Osteoblast (primary cell): ENCODE measurements at regions not wholly inside any gene's neighbourhood (a gene's known extent, or its start where the extent isn't known, plus 50 kb on each side); places are given as distances from the start of the nearest gene placed in this dataset.
A peak's percentile ranks its signal among the peaks of the same experiment; 100 is the strongest.

Experiments
- DNase-seq: peaks from one replicate; pipeline ENCODE4 v3.0.0; 2011; ENCODE audit warnings: low spot score, mixed read lengths; ENCODE audit not compliant: insufficient read length; ENCODE audit errors: missing footprints
- H2AFZ ChIP-seq: 2 replicates; pipeline ENCODE4 v1.6.0; 2011; ENCODE audit warnings: mild to moderate bottlenecking, low read length
- H3K27ac ChIP-seq: 2 replicates; pipeline ENCODE4 v1.5.1; 2011; ENCODE audit warnings: mild to moderate bottlenecking, low read depth, low read length, moderate library complexity
- H3K27me3 ChIP-seq: 2 replicates; pipeline ENCODE4 v1.6.0; 2012; ENCODE audit warnings: mild to moderate bottlenecking, control low read depth, inconsistent platforms, low read length, moderate library complexity; ENCODE audit not compliant: insufficient read depth
- H3K36me3 ChIP-seq: 2 replicates; pipeline ENCODE4 v1.5.1; 2011; ENCODE audit warnings: mild to moderate bottlenecking, low read length, control low read depth, moderate library complexity; ENCODE audit not compliant: insufficient read depth
- H3K4me1 ChIP-seq: 2 replicates; pipeline ENCODE4 v1.5.1; 2011; ENCODE audit warnings: mild to moderate bottlenecking, low read length, control low read depth, moderate library complexity; ENCODE audit not compliant: insufficient read depth
- H3K4me2 ChIP-seq: 2 replicates; pipeline ENCODE4 v1.6.0; 2011; ENCODE audit warnings: mild to moderate bottlenecking, low read length; ENCODE audit not compliant: insufficient read depth
- H3K4me3 ChIP-seq: fragments of 200-600 bp; sonication (generic); 3 replicates; pipeline ENCODE4 v1.5.1; 2012; ENCODE audit warnings: mild to moderate bottlenecking, low read length, inconsistent platforms; ENCODE audit not compliant: insufficient read depth
- H3K79me2 ChIP-seq: 2 replicates; pipeline ENCODE4 v1.6.0; 2012; ENCODE audit warnings: mild to moderate bottlenecking, low read length, control low read depth, inconsistent platforms; ENCODE audit not compliant: insufficient read depth
- H3K9me3 ChIP-seq: 2 replicates; pipeline ENCODE4 v1.5.1; 2011; ENCODE audit warnings: low read depth, low read length, control low read depth
- H4K20me1 ChIP-seq: 2 replicates; pipeline ENCODE4 v1.6.0; 2012; ENCODE audit warnings: mild to moderate bottlenecking, low read length, control low read depth; ENCODE audit not compliant: insufficient read depth
- TF ChIP-seq, protein P1 (sequence below): IDR thresholded peaks from 2 replicates; pipeline ENCODE4 v1.5.1; 2011; ENCODE audit warnings: mild to moderate bottlenecking, low read depth, low read length, moderate library complexity; ENCODE audit errors: extremely low read depth

DNA sequence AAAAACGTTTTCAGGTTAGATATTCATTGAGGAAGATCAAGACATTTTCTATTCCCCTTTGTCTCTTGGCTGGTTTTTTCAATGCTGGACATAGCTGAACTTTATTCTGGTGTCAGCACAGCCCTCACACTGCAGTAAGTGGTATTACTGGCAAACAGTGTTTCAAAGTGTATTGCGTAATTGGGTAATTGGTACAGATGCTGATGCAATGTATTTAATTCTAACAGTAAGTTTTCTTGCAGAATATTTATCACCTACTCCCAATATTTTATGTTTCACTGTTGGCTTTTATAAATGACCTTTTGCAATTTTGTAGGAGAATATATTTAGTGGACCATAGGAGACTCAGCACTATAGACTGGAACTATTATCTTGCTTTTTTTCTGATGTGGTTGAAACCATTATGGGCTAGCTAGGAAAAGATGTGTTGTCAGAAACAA lies 287.6 kb upstream of the SOX4 start:
- DNase-seq, result no peak
- Histone ChIP-seq H2AFZ (no peak overlapping the region), H3K9me3 (no peaks in the 10 kb centered on the region), H3K79me2 (no peaks in the 10 kb centered on the region), H3K36me3 (no peaks in the 10 kb centered on the region), H3K4me2 (no peak overlapping the region), H3K4me1 (no peaks in the 10 kb centered on the region), H3K27me3 (peaks cover 6% of the 10 kb centered on the region), H4K20me1 (no peaks in the 10 kb centered on the region), H3K27ac (no peak overlapping the region), H3K4me3 (no peak overlapping the region)
- TF ChIP-seq, protein P1, sequence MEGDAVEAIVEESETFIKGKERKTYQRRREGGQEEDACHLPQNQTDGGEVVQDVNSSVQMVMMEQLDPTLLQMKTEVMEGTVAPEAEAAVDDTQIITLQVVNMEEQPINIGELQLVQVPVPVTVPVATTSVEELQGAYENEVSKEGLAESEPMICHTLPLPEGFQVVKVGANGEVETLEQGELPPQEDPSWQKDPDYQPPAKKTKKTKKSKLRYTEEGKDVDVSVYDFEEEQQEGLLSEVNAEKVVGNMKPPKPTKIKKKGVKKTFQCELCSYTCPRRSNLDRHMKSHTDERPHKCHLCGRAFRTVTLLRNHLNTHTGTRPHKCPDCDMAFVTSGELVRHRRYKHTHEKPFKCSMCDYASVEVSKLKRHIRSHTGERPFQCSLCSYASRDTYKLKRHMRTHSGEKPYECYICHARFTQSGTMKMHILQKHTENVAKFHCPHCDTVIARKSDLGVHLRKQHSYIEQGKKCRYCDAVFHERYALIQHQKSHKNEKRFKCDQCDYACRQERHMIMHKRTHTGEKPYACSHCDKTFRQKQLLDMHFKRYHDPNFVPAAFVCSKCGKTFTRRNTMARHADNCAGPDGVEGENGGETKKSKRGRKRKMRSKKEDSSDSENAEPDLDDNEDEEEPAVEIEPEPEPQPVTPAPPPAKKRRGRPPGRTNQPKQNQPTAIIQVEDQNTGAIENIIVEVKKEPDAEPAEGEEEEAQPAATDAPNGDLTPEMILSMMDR, result peak; percentile 27

DNA sequence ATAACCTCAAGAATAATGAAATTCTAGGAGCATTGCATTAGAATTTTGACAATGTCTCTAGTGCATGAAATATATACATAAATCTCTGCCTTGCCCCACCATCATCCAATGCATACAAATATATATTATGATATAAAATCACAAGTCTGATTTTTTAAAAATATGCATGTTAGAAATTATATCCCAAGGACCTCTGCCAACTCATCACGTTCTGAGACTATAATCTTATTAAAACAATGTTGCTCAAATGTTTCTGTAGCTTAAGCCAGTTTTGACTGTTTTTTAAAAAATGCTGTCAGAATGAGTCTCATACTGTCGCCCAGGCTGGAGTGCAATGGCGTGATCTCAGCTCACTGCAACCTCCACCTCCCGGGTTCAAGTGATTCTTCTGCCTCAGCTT lies 287.0 kb upstream of the SOX4 start:
- Histone ChIP-seq H3K36me3 (no peaks in the 10 kb centered on the region), H3K27ac (no peak overlapping the region), H4K20me1 (no peaks in the 10 kb centered on the region), H3K4me1 (no peaks in the 10 kb centered on the region), H3K27me3 (peaks cover 6% of the 10 kb centered on the region), H2AFZ (no peak overlapping the region), H3K9me3 (no peaks in the 10 kb centered on the region), H3K4me3 (no peak overlapping the region), H3K79me2 (no peaks in the 10 kb centered on the region), H3K4me2 (no peak overlapping the region)
- DNase-seq, result no peak
- TF ChIP-seq, protein P1, result no peak

DNA sequence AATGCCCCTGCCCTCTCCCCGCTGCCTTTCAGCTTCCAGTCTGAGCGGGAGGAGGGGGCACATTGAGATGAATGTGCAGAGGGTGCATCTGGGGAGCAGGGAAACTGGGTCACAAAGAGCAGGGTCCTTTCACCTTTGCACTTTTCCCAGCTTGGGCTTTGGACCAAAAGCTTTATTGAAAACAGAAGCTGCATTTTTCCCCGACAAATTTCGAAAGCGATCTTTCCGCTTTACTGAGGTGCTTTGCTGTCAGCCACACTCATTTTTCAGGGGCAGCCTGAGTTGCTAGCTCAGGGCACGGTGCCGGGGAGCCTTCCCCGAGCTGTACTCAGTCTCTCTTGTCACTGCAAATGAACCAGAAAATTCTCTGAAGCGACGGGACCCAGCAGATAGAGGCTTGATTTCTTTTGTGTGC lies 283.7 kb upstream of the SOX4 start:
- Histone ChIP-seq H3K9me3 (no peaks in the 10 kb centered on the region), H3K27me3 (peaks cover 6% of the 10 kb centered on the region), H3K4me2 (peak overlapping the region; percentile 70), H3K4me3 (peak overlapping the region; percentile 57), H3K36me3 (no peaks in the 10 kb centered on the region), H2AFZ (peak overlapping the region; percentile 25), H3K79me2 (no peaks in the 10 kb centered on the region), H3K4me1 (no peaks in the 10 kb centered on the region), H3K27ac (no peak overlapping the region), H4K20me1 (no peaks in the 10 kb centered on the region)
- TF ChIP-seq, protein P1, result no peak
- no peak for DNase-seq

DNA sequence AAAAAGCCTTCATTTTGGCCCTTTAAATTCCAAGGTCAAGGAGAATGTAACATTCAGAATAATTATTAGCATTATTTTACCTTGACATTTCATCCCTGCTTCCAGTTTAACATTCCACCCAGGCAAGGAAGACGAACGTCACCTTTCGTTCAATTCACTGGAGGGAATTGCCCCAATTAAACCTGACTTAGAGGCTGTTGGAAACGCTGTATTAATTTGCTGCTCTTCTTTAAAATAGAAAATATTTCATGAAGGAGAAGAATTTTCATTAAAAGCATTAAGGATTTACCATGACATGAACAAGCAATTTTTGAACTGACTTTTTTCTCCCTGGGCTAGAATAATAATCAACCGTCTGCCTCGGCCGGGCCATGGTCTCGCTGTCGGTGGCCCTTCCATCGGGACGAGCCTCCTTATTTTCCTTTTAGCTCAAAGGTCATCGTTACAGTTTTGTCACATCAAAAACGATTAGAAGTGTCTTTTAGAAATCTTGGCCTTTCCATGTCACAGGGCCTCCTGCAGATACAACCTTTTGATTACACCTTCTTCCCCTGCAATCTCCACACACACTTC lies 282.9 kb upstream of the SOX4 start:
- H3K27ac ChIP-seq, result no peak overlapping the region
- no peak for DNase-seq
- H3K36me3 ChIP-seq, result no peaks in the 10 kb centered on the region
- no peak overlapping the region for H3K4me3 ChIP-seq
- H3K79me2 ChIP-seq, result no peaks in the 10 kb centered on the region
- H4K20me1 ChIP-seq, result no peaks in the 10 kb centered on the region
- H2AFZ ChIP-seq, result no peak overlapping the region
- TF ChIP-seq, protein P1, result no peak
- no peak overlapping the region for H3K4me2 ChIP-seq
- H3K9me3 ChIP-seq, result no peaks in the 10 kb centered on the region
- H3K4me1 ChIP-seq, result no peaks in the 10 kb centered on the region
- peaks cover 6% of the 10 kb centered on the region for H3K27me3 ChIP-seq
